WTC11 (cell line): ENCODE measurements at regions not wholly inside any gene's neighbourhood (a gene's known extent, or its start where the extent isn't known, plus 50 kb on each side); places are given as distances from the start of the nearest gene placed in this dataset.

Experiments used
- ATAC-seq: fragments of 200-7000 bp; cut with Tn5 transposase; 2 replicates; pipeline ENCODE4 v1.10.0; 2021; ENCODE audit warnings: mild to moderate bottlenecking, moderate library complexity
- CTCF ChIA-PET: fragments of 300-600 bp; sonication (Branson Sonifier 250); formaldehyde crosslinking; loops from one replicate; lab custom pipeline; 2021; ENCODE audit warnings: antibody characterized with exemption; lab: Charles Lee
- POLR2A ChIA-PET: fragments of 350-600 bp; sonication (Branson Sonifier 250); formaldehyde crosslinking; loops from one replicate; lab custom pipeline; 2021; ENCODE audit warnings: antibody characterized with exemption; lab: Charles Lee
- DNase-seq: peaks from one replicate; pipeline ENCODE4 v3.0.0; 2021; ENCODE audit warnings: low spot score
- H3K27ac Mint-ChIP-seq: 2 replicates; pipeline ENCODE4 v1.8.0; 2021; ENCODE audit warnings: mixed read lengths
- H3K27me3 Mint-ChIP-seq: 2 replicates; pipeline ENCODE4 v1.8.0; 2021; ENCODE audit warnings: low read depth, mild to moderate bottlenecking, moderate library complexity, mixed read lengths
- H3K36me3 Mint-ChIP-seq: 2 replicates; pipeline ENCODE4 v1.8.0; 2021; ENCODE audit warnings: mixed read lengths
- H3K4me1 Mint-ChIP-seq: 2 replicates; pipeline ENCODE4 v1.8.0; 2022; ENCODE audit warnings: mixed read lengths
- H3K4me3 Mint-ChIP-seq: 2 replicates; pipeline ENCODE4 v1.8.0; 2021; ENCODE audit warnings: mild to moderate bottlenecking, moderate library complexity, mixed read lengths
- H3K9me3 Mint-ChIP-seq: 2 replicates; pipeline ENCODE4 v1.8.0; 2021; ENCODE audit warnings: mixed read lengths
- AFF4 ChIP-seq: sonication (generic); formaldehyde crosslinking; IDR thresholded peaks from 2 replicates; pipeline ENCODE4 v1.8.1; 2023; ENCODE audit warnings: mild to moderate bottlenecking, missing genetic modification reagents, borderline replicate concordance
- AR ChIP-seq: fragments of 250-450 bp; sonication (Bioruptor Pico); IDR thresholded peaks from 2 replicates; pipeline ENCODE4 v1.9.0; 2021; ENCODE audit warnings: mild to moderate bottlenecking
- ATF2 ChIP-seq: sonication (generic); formaldehyde crosslinking; IDR thresholded peaks from 2 replicates; pipeline ENCODE4 v1.8.1; 2022; ENCODE audit warnings: low read depth, missing genetic modification reagents, borderline replicate concordance
- E2F1 ChIP-seq: sonication (generic); formaldehyde crosslinking; IDR thresholded peaks from 2 replicates; pipeline ENCODE4 v1.8.0; 2022; ENCODE audit warnings: mild to moderate bottlenecking, missing genetic modification reagents
- E2F5 ChIP-seq: sonication (generic); formaldehyde crosslinking; IDR thresholded peaks from 2 replicates; pipeline ENCODE4 v1.8.1; 2022; ENCODE audit warnings: mild to moderate bottlenecking, moderate library complexity, missing genetic modification reagents
- ELF4 ChIP-seq: sonication (generic); formaldehyde crosslinking; IDR thresholded peaks from 2 replicates; pipeline ENCODE4 v1.8.1; 2022; ENCODE audit warnings: low read depth, mild to moderate bottlenecking, moderate library complexity, missing genetic modification reagents
- ESRRA ChIP-seq: sonication (generic); formaldehyde crosslinking; IDR thresholded peaks from 2 replicates; pipeline ENCODE4 v1.8.1; 2022; ENCODE audit warnings: mild to moderate bottlenecking, missing genetic modification reagents, borderline replicate concordance
- GRHL2 ChIP-seq: fragments of 250-450 bp; sonication (Bioruptor Pico); IDR thresholded peaks from 2 replicates; pipeline ENCODE4 v1.8.0; 2022; ENCODE audit warnings: mild to moderate bottlenecking, moderate library complexity; ENCODE audit not compliant: insufficient replicate concordance, severe bottlenecking
- HMGA2 ChIP-seq: fragments of 250-450 bp; sonication (Bioruptor Pico); IDR thresholded peaks from 2 replicates; pipeline ENCODE4 v1.4.0; 2021; ENCODE audit warnings: mild to moderate bottlenecking, moderate library complexity
- NR1H2 ChIP-seq: sonication (generic); formaldehyde crosslinking; IDR thresholded peaks from 2 replicates; pipeline ENCODE4 v1.9.0; 2021; ENCODE audit warnings: mild to moderate bottlenecking, moderate library complexity, missing genetic modification reagents
- NR3C1 ChIP-seq: sonication (generic); formaldehyde crosslinking; conservative IDR thresholded peaks from 2 replicates; pipeline ENCODE4 v1.8.1; 2023; ENCODE audit warnings: low read depth, mild to moderate bottlenecking, missing genetic modification reagents
- PRDM15 ChIP-seq: sonication (generic); formaldehyde crosslinking; IDR thresholded peaks from 2 replicates; pipeline ENCODE4 v1.8.0; 2022; ENCODE audit warnings: missing genetic modification reagents
- SMAD4 ChIP-seq: sonication (generic); formaldehyde crosslinking; IDR thresholded peaks from 2 replicates; pipeline ENCODE4 v1.8.0; 2022; ENCODE audit warnings: mild to moderate bottlenecking, missing genetic modification reagents
- TEAD1 ChIP-seq: sonication (generic); formaldehyde crosslinking; IDR thresholded peaks from 2 replicates; pipeline ENCODE4 v1.8.0; 2022; ENCODE audit warnings: mild to moderate bottlenecking, missing genetic modification reagents
- TEAD4 ChIP-seq: sonication (generic); formaldehyde crosslinking; IDR thresholded peaks from 2 replicates; pipeline ENCODE4 v1.8.0; 2022; ENCODE audit warnings: mild to moderate bottlenecking, missing genetic modification reagents
- ZNF138 ChIP-seq: sonication (generic); formaldehyde crosslinking; conservative IDR thresholded peaks from 2 replicates; pipeline ENCODE4 v1.8.1; 2022; ENCODE audit warnings: mild to moderate bottlenecking, moderate library complexity, missing genetic modification reagents
- ZNF232 ChIP-seq: sonication (generic); formaldehyde crosslinking; IDR thresholded peaks from 2 replicates; pipeline ENCODE4 v1.8.0; 2022; ENCODE audit warnings: mild to moderate bottlenecking, missing genetic modification reagents
- ZNF317 ChIP-seq: sonication (generic); formaldehyde crosslinking; IDR thresholded peaks from 2 replicates; pipeline ENCODE4 v1.8.1; 2023; ENCODE audit warnings: low read depth, mild to moderate bottlenecking, moderate library complexity, missing genetic modification reagents, borderline replicate concordance
- ZNF396 ChIP-seq: fragments of 250-450 bp; sonication (Bioruptor Pico); IDR thresholded peaks from 2 replicates; pipeline ENCODE4 v1.8.0; 2021; ENCODE audit warnings: mild to moderate bottlenecking, moderate library complexity, borderline replicate concordance
- ZNF423 ChIP-seq: fragments of 250-450 bp; sonication (Bioruptor Pico); IDR thresholded peaks from 2 replicates; pipeline ENCODE4 v2.1.2; 2022; ENCODE audit warnings: mild to moderate bottlenecking, moderate library complexity
- ZSCAN18 ChIP-seq: fragments of 250-450 bp; sonication (Bioruptor Pico); IDR thresholded peaks from 2 replicates; pipeline ENCODE4 v2.1.2; 2022; ENCODE audit warnings: mild to moderate bottlenecking, moderate library complexity

- TF ChIP-seq E2F1 (CRISPR knock-in tag) (no peak), ATF2 (no peak), NR1H2 (CRISPR knock-in tag) (no peak), E2F5 (CRISPR knock-in tag) (no peak), GRHL2 (no peak), SMAD4 (no peak), ZNF317 (CRISPR knock-in tag) (no peak), ESRRA (CRISPR knock-in tag) (no peak), ZNF138 (CRISPR knock-in tag) (no peak), ZNF232 (CRISPR knock-in tag) (no peak), ZNF396 (no peak)
These were observed 130.5 kb upstream of the FOXN2 start (continued) for GRCh38 chr2:48183991-48184390.

- no peaks in the 10 kb centered on the region for H3K27me3 Mint-ChIP-seq
- peaks cover 28% of the 10 kb centered on the region for H3K4me1 Mint-ChIP-seq
- H3K4me3 Mint-ChIP-seq: no peak overlapping the region
- POLR2A ChIA-PET: no interaction called here
- CTCF ChIA-PET: no interaction called here
- H3K36me3 Mint-ChIP-seq: no peaks in the 10 kb centered on the region
- DNase-seq (no peak), ATAC-seq (no peak)
- peaks cover 3% of the 10 kb centered on the region; the same call in 1 of the 2 replicates for H3K9me3 Mint-ChIP-seq
- no peak overlapping the region for H3K27ac Mint-ChIP-seq
- TF ChIP-seq NR3C1 (CRISPR knock-in tag): no peak
- TF ChIP-seq ELF4 (CRISPR knock-in tag): no peak
- TF ChIP-seq PRDM15 (CRISPR knock-in tag): no peak
- no peak for TF ChIP-seq SMAD4
- no peak for TF ChIP-seq AFF4 (CRISPR knock-in tag)
- no peak for TF ChIP-seq HMGA2 (CRISPR knock-in tag)
- no peak for TF ChIP-seq ZSCAN18 (CRISPR knock-in tag)
- no peak for TF ChIP-seq TEAD4 (CRISPR knock-in tag)
- no peak for TF ChIP-seq ZNF423 (CRISPR knock-in tag)
- no peak for TF ChIP-seq GRHL2
- TF ChIP-seq TEAD1 (CRISPR knock-in tag): no peak
- no peak for TF ChIP-seq AR (CRISPR knock-in tag)
- TF ChIP-seq E2F5 (CRISPR knock-in tag): no peak
These were observed 127.0 kb upstream of the FOXN2 start for GRCh38 chr2:48187503-48187902.
